ENCODE measurements at regions not wholly inside any gene's neighbourhood (a gene's known extent, or its start where the extent isn't known, plus 50 kb on each side); places are given as distances from the start of the nearest gene placed in this dataset.

GRCh38 chr3:83035704-83036010, 1274.2 kb upstream of the GBE1 start:
- no peak for DNase-seq

GRCh38 chr3:83034806-83035703, 1273.6 kb upstream of the GBE1 start:
- Histone ChIP-seq H3K4me3 (ENCODE audit: low read length in 3 of 3) (no peak overlapping the region), H3K27me3 (ENCODE audit: control insufficient read depth, insufficient read depth, low read length) (no peaks in the 10 kb centered on the region), H3K4me1 (ENCODE audit: control insufficient read depth in 2 of 3, insufficient read depth in 2 of 3, low read depth in 1 of 3, low read length in 3 of 3) (no peaks in the 10 kb centered on the region), H3K9me3 (ENCODE audit: control insufficient read depth in 2 of 3, insufficient read depth in 1 of 3, low read length in 3 of 3) (peaks cover 0 to 4% (median 0%) of the 10 kb centered on the region in 3 donors), H3K9ac (ENCODE audit: low read length in 3 of 3) (no peak overlapping the region), H3K36me3 (ENCODE audit: control insufficient read depth in 2 of 3, insufficient read depth in 3 of 3, low read length in 3 of 3) (no peaks in the 10 kb centered on the region), H3K27ac (ENCODE audit: low read depth in 2 of 2, low read length in 2 of 2) (no peak overlapping the region)
- intact Hi-C loops (cut with DNase I) = no loop called here
- DNase-seq (peak in 1 of 5 donors; percentile 60), FAIRE-seq (no peak)
- TF ChIP-seq CTCF (IDR thresholded peaks at IDR 0.05; ENCODE audit: borderline replicate concordance, extremely low read depth, insufficient read depth) = no peak

More at GRCh38 chr3:83035704-83036010, 1274.2 kb upstream of the GBE1 start:
- no peak for FAIRE-seq
- Histone ChIP-seq H3K9me3 (ENCODE audit: control insufficient read depth in 2 of 3, insufficient read depth in 1 of 3, low read length in 3 of 3) (peaks cover 0 to 2% (median 0%) of the 10 kb centered on the region in 3 donors), H3K27me3 (ENCODE audit: control insufficient read depth, insufficient read depth, low read length) (no peaks in the 10 kb centered on the region), H3K4me3 (ENCODE audit: low read length in 3 of 3) (no peak overlapping the region), H3K9ac (ENCODE audit: low read length in 3 of 3) (no peak overlapping the region), H3K27ac (ENCODE audit: low read depth in 2 of 2, low read length in 2 of 2) (no peak overlapping the region), H3K4me1 (ENCODE audit: control insufficient read depth in 2 of 3, insufficient read depth in 2 of 3, low read depth in 1 of 3, low read length in 3 of 3) (no peaks in the 10 kb centered on the region), H3K36me3 (ENCODE audit: control insufficient read depth in 2 of 3, insufficient read depth in 3 of 3, low read length in 3 of 3) (no peaks in the 10 kb centered on the region)
- no peak for TF ChIP-seq CTCF (IDR thresholded peaks at IDR 0.05; ENCODE audit: borderline replicate concordance, extremely low read depth, insufficient read depth)
- intact Hi-C loops (cut with DNase I) = no loop called here

- Histone ChIP-seq H3K4me3 (ENCODE audit: low read length in 3 of 3) (no peak overlapping the region), H3K9ac (ENCODE audit: low read length in 3 of 3) (no peak overlapping the region), H3K27me3 (ENCODE audit: control insufficient read depth, insufficient read depth, low read length) (no peaks in the 10 kb centered on the region), H3K27ac (ENCODE audit: low read depth in 2 of 2, low read length in 2 of 2) (no peak overlapping the region), H3K36me3 (ENCODE audit: control insufficient read depth in 2 of 3, insufficient read depth in 3 of 3, low read length in 3 of 3) (no peaks in the 10 kb centered on the region), H3K9me3 (ENCODE audit: control insufficient read depth in 2 of 3, insufficient read depth in 1 of 3, low read length in 3 of 3) (peaks cover 0 to 5% (median 0%) of the 10 kb centered on the region in 3 donors), H3K4me1 (ENCODE audit: control insufficient read depth in 2 of 3, insufficient read depth in 2 of 3, low read depth in 1 of 3, low read length in 3 of 3) (no peaks in the 10 kb centered on the region)
- TF ChIP-seq CTCF (IDR thresholded peaks at IDR 0.05; ENCODE audit: borderline replicate concordance, extremely low read depth, insufficient read depth) = no peak
- intact Hi-C loops (cut with DNase I) = no loop called here
- FAIRE-seq = no peak
- DNase-seq = no peak
Measured at GRCh38 chr3:83033133-83033532, 1271.7 kb upstream of the GBE1 start.
